GM19025 (cell line): ENCODE measurements at regions not wholly inside any gene's neighbourhood (a gene's known extent, or its start where the extent isn't known, plus 50 kb on each side); places are given as distances from the start of the nearest gene placed in this dataset.

Source experiments
- ATAC-seq: cut with Tn5 transposase; IDR thresholded peaks from one replicate; pipeline ENCODE4 v1.9.1; 2021; ENCODE audit warnings: mild to moderate bottlenecking, low read depth, moderate library complexity; ENCODE audit not compliant: unreplicated experiment

DNA sequence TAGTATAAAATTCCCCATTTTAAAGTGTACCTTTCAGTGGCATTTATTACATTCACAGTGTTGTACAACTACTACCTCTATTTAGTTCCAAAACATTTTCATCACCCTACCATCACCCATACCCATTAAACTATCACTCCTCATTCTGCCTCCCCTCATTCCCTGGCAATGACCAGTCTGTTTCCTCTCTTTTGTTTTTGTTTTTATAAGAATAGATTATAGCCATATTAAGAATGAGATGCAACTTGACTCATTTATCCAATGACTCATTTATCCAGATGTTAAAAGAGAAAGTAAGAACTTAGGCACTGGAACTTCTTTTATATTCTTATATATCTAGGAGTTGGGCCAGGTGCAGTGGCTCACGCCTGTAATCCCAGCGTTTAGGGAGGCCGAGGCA lies 156.3 kb downstream of the FAT3 start:
- ATAC-seq, result no peak

DNA sequence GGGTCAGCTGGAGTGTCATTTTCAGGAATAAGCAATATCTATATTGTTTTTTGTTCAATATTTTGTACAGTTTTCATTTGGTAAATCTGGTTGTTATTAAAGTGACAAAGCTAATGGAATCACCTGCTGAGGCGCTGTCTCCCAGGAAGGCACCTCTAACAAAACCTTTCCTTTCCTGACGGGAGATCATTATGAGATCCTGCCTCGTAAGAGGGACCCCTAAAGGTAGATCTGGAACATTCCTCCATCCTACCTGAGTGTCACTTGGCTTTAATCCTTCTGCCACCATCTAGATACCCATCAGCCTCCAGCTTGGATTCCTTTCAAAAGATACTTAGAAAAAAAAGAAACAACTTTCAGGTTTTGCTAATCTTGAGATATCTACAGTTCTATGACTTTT lies 157.7 kb downstream of the FAT3 start:
- no peak for ATAC-seq

DNA sequence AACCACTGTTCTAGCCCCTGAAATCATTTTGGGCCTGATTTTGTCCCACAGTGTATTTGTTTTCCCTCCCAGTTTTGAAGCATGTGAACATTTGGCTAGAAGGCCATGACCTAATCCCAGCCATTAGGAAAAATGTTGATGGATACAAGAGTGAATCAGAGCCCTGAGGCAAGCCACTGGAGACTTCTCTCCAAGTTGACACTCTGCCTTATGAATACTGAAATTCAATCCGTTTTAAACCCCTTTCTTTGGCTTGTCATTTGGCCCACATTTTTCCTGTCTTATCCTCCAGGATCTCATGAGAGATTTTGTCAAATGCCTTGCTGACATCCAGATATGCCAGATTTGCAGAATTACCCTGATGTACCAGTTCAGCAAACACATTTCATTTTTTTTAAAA lies 158.8 kb downstream of the FAT3 start:
- no peak for ATAC-seq

DNA sequence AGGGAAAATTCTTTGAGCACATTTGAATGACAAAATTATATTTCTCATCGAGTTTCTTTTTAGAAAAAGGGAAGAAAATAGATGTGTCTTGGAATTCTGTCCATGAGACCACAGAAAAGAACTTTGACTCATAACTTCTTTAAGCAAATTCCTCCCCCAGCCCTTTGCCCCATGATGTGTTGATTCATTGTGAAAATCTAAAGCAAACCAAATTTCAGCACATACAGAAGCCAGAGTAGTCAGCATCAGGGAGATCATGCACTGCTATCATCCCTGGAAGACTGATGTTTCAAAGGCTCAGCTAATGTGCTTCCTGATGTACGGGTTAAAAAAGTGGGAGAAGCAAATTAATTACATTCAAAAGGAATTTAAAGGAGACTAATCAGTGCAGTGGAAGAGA lies 159.7 kb downstream of the FAT3 start:
- ATAC-seq, result no peak

DNA sequence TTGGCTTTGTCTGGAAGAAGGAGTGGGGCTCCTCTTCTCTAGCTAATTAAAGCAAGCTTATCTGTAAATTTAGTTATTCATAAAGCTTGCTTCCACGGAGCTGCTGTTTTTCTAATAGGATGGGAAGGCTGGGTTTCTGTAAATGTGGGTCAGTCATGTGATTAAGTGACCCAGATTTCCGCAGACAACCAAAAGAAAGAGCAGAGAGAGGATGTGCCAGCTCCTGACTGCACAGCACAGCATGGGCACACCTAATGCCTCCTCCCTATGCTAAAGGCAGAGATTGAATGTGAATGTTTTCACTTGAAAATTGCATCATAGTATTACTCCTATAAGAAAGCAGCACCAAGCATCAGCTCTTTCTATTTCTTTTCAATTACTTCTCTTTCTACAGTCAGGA lies 160.2 kb downstream of the FAT3 start:
- no peak for ATAC-seq

DNA sequence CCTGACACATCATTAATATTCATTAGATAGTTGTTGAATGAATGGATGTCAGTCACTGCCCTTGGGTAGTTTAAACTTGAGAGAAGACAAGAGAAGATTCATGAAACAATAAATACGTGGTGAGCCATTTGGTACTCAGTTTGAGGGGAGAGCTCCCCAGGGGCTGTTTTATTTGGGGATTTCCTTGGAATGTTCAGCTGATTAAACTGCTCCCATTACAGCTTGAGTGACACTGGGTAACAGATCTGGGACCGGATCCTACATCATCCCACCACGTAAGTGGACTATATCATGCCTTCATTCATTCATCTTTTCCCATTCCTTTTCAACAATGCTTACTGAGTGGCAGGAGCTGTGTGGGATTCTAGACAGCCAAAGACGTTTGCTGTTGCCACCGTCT lies 162.0 kb downstream of the FAT3 start:
- no peak for ATAC-seq

DNA sequence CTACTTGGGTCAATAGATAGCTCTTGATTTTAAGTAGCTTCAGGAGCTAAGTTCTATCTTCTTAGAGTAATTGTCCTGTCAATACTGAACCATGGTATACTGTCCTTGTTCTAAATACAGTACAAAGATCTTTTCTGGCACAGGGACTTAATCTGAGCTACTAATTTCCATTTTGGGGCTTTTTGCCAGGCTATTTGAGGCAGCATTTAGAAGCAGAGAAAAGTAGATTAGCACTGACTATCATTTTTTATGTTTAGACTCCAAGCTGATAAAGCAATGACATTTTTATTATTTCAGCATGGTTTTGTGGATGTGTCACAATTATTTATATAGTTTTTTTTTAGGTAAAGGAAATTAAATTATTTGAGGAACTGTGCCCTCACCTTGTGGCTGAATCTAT lies 163.2 kb downstream of the FAT3 start:
- no peak for ATAC-seq

DNA sequence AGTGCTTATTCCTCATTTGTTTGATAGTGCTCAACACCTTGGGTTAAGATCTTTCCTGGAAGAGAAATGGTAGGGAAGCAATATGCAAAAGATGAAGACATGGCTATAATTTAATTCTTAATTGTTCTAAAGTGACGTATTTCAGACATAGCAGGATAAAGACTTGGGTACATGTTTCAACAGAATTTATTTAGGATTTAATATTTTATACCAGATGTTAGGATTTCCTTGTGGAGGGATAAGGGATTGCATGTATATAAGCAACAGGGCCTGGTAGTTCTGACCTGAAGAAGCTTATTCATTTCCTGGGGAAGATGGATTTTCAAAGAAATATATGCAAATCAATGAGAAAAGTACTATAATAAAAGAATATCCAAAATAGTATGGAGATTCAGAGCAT lies 163.8 kb downstream of the FAT3 start:
- ATAC-seq, result no peak

DNA sequence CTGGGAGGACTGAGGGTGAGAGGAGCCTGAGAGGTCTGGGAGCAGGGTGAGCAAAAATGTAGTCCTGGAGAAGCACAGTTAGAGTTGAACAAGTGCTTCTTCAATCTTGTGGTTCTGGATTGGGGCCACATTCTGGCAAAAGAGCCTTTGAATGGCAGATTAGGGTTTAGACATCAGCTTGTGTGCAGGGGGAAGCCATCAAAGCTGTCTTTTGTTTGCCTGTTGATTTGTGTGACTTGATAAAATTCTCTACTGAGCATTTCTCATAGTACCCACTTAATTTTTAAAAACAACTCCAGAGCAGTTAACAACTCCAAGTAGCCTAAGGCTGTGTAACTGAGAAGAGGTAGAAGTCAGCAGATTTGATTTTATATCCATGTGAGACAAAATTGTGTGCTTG lies 166.2 kb downstream of the FAT3 start:
- no peak for ATAC-seq

DNA sequence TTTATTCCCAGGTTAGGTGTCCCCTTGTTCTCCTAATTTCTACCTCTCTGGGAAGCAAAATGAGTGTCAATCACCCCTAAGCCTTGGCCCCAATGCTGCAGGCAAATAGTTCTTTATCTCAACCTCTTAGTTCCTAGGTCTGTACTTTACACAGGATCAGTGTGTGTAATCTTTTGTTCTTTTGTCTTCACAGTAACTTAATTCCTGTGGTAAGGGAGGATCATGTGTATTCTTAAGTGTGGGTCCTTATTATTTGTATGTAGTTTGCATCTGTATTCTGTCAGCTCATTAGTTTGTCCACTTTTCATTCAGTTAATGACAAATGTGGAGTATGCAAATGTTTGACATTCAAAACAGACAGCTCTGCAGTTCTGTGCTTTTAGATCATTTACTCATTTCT lies 166.7 kb downstream of the FAT3 start:
- ATAC-seq, result no peak

DNA sequence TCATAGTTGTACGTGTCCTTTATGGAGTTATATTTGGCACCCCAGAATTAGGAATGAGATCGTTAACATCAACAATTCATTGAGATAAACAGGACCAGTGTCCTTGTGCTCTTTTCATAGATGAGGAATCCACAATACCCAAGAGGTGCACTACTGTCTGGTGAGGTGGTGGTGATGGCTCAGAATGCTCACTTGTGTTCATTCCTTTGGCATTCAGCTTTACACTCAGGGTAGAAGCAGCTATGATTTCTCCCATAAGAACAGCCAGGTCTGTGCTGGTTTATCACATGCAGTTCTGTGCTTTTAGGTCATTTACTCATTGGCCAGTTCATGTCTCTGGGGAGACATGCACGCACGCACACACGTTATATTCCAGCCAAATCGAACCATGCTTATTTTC lies 167.2 kb downstream of the FAT3 start:
- no peak for ATAC-seq

DNA sequence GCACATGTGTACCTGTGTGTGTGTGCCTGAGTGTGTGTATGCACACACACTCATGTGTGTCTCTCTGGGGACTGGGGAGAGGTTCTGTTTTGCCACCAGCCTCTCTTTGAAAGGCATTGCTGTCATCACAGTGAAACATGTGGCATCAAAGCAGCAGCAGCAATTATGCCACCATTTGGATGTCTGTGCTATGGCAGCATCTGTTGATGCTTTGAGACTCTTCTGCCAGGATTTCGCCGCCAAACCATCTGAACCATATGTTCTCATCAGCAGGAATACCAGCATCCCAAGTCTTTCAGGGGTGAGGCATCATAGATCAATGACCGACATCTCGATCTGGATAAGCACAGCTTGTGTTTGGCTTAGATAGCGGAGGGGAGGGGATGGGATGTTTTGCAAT lies 168.6 kb downstream of the FAT3 start:
- no peak for ATAC-seq

DNA sequence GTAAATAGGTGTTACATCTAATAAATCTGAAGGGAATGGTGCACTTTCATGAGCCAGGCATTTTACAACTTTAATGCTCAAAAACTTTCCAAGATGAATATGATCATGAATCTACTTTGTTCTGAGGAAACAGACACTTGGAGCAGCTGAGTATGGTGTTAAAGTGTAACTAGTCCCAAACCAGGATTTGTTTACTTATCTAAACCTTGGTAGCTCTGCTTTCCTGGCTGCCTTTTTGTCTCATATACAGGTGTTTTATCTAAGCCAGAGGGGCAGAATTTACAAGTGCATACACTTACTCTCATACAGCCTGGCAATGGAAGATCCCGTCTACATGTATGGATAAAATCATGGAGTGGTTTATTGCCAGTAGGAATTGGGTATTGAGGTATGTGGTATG lies 171.5 kb downstream of the FAT3 start:
- ATAC-seq, result no peak

DNA sequence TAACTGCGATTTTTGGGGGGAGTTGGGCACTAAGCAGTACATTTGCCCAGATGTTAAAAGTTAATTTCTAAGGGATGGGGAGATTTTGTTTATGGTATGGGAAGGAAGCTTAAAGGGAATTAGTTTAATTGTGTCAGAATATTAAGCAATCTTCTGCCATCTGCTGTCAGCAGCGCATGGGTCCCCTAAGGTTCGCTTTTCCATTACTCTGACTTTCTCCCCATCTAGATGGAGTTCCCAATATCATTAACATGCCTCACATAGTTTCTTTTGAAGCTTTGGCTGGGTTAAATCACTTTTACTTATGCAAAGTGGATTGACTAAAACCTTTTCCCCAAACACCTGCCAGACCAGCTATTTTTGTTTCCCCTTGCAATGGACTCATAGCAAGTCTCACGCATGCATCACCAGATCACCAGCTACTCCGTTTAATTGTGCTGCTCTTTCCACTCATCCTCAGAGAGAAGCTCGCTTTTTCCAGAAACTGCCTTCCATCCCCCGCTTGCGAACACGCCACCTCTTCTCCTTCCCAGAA lies 172.7 kb downstream of the FAT3 start:
- no peak for ATAC-seq

DNA sequence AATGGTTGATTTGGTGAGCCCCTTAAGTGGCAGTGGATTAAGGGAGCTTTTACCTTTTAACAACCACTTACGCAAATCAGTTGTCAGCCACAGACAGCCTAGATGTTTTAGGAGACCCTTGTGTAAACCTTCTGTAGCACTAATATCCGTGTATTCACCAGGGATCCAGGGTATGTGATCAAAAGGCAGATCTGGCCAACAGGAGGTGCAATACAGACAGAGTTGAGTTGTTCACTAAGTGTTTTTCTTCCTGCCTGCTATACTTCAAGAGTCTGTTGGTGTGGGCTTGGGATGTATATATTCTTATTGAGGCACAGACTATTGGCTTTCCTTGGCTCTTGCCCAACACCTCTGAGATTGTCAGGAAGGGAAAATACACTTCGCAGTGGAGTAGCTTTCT lies 175.1 kb downstream of the FAT3 start:
- ATAC-seq, result no peak

DNA sequence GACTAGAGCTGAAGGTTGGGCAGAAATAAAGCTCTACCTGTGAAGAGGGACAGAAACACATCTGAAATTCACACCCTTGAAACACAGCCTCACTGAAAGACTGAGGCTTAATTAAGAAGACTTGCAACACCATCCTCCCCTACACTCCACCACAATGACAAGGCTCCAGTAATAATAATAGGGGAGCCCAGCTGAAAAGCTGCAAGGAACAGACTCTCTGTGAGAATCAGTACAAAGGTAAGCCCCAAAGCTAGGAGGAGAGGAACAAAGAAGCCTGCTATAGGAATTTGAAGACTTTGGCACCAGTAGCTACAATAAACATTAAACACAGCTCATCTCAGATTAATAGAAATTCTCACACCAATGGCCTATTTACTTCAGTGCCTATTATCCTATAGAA lies 176.9 kb downstream of the FAT3 start:
- no peak for ATAC-seq

DNA sequence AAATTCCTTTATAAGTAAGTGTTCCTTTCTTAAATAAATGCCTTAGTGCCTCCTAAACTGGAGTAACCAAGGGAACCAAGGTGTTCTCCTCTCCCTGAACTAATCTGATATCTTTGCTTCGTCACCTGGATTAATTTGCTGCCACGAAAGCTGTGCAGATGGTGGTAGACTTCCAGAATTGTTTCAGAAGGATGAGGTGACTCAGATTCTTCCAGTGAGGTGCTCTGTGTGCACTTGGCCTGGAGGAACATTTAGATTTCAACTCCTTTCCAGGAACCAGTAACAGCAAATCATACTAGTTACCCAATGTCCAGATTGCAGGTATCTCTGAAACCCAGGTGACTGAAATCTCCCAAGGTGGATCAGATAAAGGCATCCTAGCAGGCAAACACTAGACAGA lies 181.9 kb downstream of the FAT3 start:
- ATAC-seq, result no peak

DNA sequence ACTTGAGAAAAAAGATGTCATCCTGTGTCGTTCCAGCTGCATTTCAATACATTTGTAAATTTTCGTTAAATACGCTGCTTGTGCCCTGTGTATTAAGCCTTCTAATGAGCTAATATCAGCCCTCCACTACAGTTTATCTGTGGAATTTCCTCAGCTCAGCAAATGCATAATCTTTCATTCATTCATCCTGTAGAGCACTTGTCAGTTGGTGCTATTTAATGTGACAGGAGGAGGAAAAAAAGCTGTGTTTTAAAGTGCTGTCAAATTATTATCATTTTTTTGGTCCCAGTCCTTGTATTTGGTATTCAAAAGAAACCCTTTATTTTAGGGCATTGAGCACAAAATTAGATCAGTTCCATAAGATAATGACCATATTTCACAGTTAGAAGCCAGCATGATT lies 184.7 kb downstream of the FAT3 start:
- ATAC-seq, result no peak

DNA sequence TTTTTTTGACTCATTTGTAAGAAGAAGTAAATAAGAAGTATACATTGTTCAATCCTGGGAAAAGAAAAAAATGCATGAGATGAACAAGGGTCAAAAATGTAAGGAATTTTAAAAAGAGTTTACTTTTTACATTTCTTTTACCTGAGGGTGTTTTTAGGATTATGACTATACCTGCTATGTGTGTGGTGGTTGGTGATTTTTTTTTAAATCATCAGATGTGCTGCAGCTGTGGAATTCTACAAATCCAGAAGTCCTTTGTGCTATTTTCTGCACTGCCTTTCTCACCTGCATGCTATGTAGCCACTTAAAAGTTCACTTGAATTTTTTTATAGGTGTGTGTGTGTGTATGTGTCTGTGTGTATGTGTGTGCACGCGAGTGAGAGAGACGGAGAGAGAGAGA lies 185.3 kb downstream of the FAT3 start:
- ATAC-seq, result no peak

DNA sequence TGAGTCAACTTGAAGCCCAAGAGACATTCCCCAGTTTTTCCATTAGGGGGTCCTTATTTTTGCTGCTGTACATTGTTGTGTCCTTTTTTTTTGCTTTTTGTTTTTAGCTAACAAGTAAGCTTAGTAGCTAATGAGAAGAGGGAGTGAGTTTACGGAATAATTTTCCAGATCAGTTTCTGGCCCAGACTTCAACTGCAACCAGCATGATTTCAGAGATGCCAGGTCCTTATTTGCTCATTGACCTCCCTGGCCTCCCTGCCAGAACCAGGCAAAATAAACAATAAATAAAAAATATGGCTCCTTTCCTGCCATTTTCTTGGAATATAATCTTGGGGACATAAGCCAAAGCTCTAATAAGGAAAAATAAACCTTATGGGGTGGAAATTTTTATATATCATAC lies 185.9 kb downstream of the FAT3 start:
- ATAC-seq, result no peak

DNA sequence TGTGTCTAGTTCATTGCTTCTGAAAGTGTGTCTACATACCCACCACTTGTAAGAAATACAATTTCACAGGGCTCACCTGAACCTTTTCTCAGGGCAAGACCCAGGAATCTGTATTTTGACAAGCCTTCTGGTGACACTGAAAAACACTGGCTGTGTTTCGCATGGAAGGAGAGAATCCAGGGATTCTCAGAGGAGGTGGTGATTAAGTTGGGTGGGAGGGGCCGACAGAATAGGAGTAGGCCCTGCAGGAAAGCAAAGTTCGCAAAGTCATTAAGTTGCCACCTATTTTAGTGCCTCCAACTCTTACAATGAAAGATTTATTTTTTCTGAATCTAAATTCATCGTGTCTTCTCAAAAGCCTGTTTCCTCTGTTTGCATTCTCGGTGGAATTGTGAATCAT lies 186.8 kb downstream of the FAT3 start:
- ATAC-seq, result no peak

DNA sequence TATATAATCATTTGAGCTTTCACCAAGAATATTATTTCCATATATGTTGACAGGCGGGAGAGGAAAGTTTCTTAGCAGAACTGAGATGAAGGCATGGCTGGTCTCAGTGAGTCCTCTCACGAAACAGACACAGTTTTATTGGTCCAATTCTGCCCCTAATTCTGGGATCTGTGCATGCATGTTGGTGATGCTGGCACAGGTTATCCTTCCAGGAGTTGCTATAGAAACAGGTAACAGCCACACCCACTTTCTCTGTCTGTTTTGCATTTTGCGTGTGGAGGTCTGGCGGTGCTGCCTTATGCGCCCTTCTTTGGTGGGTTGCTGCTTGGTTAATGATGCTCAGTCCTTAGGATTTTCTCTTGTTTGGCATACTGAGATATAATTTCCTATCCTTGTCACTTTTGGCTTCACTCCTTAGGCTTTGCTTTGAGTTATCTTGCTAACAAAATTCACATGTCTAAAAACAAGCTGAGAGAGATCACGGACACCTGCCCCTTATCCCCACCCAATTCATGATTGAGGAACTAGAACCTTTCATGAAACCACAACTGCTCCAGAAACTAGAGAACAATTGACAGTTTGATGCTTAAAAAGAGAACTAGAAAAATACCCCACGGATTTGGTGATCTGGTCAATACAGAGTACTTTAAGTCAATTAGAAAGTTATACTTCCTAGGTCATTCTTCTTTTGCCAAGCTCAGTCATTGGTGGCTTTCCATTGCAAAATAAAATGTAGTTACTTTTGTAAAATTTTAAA lies 189.3 kb downstream of the FAT3 start:
- no peak for ATAC-seq
